ENCODE measurements at regions not wholly inside any gene's neighbourhood (a gene's known extent, or its start where the extent isn't known, plus 50 kb on each side); places are given as distances from the start of the nearest gene placed in this dataset.

DNA sequence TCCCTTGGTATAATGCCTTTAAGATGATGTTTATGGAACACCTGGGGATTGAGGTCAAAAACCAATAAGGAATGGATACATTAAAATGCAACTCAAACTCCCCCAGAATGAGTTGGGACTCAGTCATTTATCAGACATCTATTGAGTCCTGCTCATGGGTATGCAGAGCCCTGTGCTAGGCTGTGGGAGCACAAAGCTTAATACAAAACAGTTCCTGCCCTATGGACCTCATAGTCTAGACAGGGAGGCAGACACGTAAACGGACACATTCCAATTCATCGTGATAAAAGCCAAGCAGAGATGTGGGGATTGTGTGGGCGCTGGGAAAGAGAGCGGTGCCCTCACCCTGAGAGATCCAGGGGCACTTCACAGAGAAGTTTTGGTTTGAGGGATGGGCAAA, 181.7 kb downstream of the PTEN start:
- no peak for TF ChIP-seq JAZF1 (CRISPR knock-in tag; IDR thresholded peaks at IDR 0.05)
- TF ChIP-seq, protein P1, sequence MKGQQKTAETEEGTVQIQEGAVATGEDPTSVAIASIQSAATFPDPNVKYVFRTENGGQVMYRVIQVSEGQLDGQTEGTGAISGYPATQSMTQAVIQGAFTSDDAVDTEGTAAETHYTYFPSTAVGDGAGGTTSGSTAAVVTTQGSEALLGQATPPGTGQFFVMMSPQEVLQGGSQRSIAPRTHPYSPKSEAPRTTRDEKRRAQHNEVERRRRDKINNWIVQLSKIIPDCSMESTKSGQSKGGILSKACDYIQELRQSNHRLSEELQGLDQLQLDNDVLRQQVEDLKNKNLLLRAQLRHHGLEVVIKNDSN (CRISPR knock-in tag; IDR thresholded peaks at IDR 0.05): no peak
- no peak for TF ChIP-seq ZNF219 (CRISPR knock-in tag; IDR thresholded peaks at IDR 0.05; ENCODE audit: borderline replicate concordance)
- TF ChIP-seq, protein P2, sequence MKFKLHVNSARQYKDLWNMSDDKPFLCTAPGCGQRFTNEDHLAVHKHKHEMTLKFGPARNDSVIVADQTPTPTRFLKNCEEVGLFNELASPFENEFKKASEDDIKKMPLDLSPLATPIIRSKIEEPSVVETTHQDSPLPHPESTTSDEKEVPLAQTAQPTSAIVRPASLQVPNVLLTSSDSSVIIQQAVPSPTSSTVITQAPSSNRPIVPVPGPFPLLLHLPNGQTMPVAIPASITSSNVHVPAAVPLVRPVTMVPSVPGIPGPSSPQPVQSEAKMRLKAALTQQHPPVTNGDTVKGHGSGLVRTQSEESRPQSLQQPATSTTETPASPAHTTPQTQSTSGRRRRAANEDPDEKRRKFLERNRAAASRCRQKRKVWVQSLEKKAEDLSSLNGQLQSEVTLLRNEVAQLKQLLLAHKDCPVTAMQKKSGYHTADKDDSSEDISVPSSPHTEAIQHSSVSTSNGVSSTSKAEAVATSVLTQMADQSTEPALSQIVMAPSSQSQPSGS (CRISPR knock-in tag; IDR thresholded peaks at IDR 0.05; ENCODE audit: borderline replicate concordance, low read depth): no peak
- TF ChIP-seq, protein P3, sequence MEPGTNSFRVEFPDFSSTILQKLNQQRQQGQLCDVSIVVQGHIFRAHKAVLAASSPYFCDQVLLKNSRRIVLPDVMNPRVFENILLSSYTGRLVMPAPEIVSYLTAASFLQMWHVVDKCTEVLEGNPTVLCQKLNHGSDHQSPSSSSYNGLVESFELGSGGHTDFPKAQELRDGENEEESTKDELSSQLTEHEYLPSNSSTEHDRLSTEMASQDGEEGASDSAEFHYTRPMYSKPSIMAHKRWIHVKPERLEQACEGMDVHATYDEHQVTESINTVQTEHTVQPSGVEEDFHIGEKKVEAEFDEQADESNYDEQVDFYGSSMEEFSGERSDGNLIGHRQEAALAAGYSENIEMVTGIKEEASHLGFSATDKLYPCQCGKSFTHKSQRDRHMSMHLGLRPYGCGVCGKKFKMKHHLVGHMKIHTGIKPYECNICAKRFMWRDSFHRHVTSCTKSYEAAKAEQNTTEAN (CRISPR knock-in tag; IDR thresholded peaks at IDR 0.05): no peak
- no peak for ATAC-seq
- ChIA-PET CTCF (no interaction called here), POLR2A (no interaction called here)
- H3K36me3 Mint-ChIP-seq: peaks cover 8% of the 10 kb centered on the region; the same call in 1 of the 2 replicates
- peaks cover 20% of the 10 kb centered on the region for H3K9me3 Mint-ChIP-seq
- H3K4me3 Mint-ChIP-seq: no peak overlapping the region
- no peak overlapping the region for H3K27ac Mint-ChIP-seq
- DNase-seq (ENCODE audit: low spot score): no peak
- H3K4me1 Mint-ChIP-seq: peaks cover 42% of the 10 kb centered on the region
- H3K27me3 Mint-ChIP-seq (ENCODE audit: low read depth): no peaks in the 10 kb centered on the region; the same call in 1 of the 2 replicates

DNA sequence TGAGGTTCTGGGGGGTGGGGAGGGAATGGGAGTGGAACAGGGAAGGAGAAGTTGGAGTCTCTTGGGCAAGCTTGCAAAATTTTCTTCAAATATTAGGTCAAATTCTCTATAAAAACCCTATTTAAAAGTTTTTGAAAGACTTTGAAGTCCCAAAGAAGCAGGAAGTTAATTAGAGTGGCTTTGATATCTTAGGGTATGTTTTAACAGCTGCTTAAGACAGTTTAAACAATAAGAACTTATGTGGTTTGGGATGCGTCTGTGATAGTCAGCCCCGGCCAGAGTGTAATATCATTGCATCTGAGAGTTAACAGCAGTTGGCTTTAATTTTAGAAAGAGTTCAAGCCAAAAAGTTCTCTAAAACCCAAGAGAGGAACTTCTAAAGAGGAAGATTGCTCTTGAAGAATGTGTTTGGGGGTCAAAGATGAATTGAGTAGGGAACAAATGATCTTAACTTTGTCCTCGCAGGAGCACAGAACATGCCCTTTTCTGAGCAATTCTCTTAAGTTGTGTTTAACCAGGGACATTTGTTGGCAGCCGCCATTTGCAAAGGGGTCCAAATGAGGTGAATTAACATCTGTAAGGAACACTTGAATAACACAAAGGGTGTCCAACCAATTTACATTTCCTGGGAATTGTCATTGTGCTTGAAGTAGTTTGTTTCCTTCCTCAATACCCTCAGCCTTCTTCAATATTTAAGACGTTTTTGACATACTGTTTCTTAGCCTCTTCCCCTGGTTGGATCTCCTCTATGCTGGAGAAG, 182.4 kb downstream of the PTEN start:
- POLR2A ChIA-PET: no interaction called here

DNA sequence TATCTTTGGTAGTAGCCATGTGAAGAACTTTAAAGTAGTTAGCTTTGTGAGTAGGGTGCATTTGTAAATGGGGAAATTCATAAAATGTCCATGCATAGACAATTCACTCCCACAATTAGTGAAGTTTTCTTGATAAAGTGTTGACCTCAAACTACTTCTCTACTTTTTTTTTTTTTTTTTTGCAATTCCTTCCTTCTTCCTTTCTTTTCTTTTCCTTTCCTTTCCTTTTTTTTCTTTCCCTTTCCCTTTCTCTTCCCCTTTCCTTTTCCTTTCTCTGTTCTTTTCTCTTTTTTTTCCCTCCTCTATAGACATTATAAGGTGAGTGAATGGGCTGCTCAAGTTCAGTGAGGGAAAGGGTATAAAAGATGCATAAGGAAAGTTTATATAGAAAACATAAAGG, 184.2 kb downstream of the PTEN start:
- DNase-seq (ENCODE audit: low spot score) (no peak), ATAC-seq (no peak)
- POLR2A ChIA-PET: no interaction called here
- Mint-ChIP-seq H3K4me1 (peaks cover 37% of the 10 kb centered on the region), H3K27me3 (ENCODE audit: low read depth) (no peaks in the 10 kb centered on the region; the same call in 1 of the 2 replicates), H3K27ac (0 out of 2 replicates have a peak overlapping the region, but pooled peaks have one; percentile 7), H3K4me3 (no peak overlapping the region), H3K9me3 (peaks cover 20% of the 10 kb centered on the region), H3K36me3 (peaks cover 8% of the 10 kb centered on the region; the same call in 1 of the 2 replicates)
- CTCF ChIA-PET: no interaction called here
- TF ChIP-seq RORB (CRISPR knock-in tag; IDR thresholded peaks at IDR 0.05) (no peak), PRRX2 (CRISPR knock-in tag; IDR thresholded peaks at IDR 0.05) (no peak), TEAD1 (CRISPR knock-in tag; IDR thresholded peaks at IDR 0.05) (no peak), ZNF317 (CRISPR knock-in tag; IDR thresholded peaks at IDR 0.05; ENCODE audit: borderline replicate concordance, low read depth) (no peak), ZBTB21 (CRISPR knock-in tag; IDR thresholded peaks at IDR 0.05; ENCODE audit: borderline replicate concordance) (no peak)
- TF ChIP-seq, protein P4, sequence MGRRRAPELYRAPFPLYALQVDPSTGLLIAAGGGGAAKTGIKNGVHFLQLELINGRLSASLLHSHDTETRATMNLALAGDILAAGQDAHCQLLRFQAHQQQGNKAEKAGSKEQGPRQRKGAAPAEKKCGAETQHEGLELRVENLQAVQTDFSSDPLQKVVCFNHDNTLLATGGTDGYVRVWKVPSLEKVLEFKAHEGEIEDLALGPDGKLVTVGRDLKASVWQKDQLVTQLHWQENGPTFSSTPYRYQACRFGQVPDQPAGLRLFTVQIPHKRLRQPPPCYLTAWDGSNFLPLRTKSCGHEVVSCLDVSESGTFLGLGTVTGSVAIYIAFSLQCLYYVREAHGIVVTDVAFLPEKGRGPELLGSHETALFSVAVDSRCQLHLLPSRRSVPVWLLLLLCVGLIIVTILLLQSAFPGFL (CRISPR knock-in tag; IDR thresholded peaks at IDR 0.05; ENCODE audit: borderline replicate concordance): no peak
- TF ChIP-seq, protein P5, sequence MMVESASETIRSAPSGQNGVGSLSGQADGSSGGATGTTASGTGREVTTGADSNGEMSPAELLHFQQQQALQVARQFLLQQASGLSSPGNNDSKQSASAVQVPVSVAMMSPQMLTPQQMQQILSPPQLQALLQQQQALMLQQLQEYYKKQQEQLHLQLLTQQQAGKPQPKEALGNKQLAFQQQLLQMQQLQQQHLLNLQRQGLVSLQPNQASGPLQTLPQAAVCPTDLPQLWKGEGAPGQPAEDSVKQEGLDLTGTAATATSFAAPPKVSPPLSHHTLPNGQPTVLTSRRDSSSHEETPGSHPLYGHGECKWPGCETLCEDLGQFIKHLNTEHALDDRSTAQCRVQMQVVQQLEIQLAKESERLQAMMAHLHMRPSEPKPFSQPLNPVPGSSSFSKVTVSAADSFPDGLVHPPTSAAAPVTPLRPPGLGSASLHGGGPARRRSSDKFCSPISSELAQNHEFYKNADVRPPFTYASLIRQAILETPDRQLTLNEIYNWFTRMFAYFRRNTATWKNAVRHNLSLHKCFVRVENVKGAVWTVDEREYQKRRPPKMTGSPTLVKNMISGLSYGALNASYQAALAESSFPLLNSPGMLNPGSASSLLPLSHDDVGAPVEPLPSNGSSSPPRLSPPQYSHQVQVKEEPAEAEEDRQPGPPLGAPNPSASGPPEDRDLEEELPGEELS (CRISPR knock-in tag; IDR thresholded peaks at IDR 0.05): no peak

More for the DNA sequence above, 182.4 kb downstream of the PTEN start:
- TF ChIP-seq, protein P6, sequence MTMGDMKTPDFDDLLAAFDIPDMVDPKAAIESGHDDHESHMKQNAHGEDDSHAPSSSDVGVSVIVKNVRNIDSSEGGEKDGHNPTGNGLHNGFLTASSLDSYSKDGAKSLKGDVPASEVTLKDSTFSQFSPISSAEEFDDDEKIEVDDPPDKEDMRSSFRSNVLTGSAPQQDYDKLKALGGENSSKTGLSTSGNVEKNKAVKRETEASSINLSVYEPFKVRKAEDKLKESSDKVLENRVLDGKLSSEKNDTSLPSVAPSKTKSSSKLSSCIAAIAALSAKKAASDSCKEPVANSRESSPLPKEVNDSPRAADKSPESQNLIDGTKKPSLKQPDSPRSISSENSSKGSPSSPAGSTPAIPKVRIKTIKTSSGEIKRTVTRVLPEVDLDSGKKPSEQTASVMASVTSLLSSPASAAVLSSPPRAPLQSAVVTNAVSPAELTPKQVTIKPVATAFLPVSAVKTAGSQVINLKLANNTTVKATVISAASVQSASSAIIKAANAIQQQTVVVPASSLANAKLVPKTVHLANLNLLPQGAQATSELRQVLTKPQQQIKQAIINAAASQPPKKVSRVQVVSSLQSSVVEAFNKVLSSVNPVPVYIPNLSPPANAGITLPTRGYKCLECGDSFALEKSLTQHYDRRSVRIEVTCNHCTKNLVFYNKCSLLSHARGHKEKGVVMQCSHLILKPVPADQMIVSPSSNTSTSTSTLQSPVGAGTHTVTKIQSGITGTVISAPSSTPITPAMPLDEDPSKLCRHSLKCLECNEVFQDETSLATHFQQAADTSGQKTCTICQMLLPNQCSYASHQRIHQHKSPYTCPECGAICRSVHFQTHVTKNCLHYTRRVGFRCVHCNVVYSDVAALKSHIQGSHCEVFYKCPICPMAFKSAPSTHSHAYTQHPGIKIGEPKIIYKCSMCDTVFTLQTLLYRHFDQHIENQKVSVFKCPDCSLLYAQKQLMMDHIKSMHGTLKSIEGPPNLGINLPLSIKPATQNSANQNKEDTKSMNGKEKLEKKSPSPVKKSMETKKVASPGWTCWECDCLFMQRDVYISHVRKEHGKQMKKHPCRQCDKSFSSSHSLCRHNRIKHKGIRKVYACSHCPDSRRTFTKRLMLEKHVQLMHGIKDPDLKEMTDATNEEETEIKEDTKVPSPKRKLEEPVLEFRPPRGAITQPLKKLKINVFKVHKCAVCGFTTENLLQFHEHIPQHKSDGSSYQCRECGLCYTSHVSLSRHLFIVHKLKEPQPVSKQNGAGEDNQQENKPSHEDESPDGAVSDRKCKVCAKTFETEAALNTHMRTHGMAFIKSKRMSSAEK (CRISPR knock-in tag; IDR thresholded peaks at IDR 0.05; ENCODE audit: borderline replicate concordance): no peak
- TF ChIP-seq SP1 (CRISPR knock-in tag; conservative IDR thresholded peaks at IDR 0.05) (no peak), EMX1 (CRISPR knock-in tag; IDR thresholded peaks at IDR 0.05) (no peak), MXD4 (CRISPR knock-in tag; IDR thresholded peaks at IDR 0.05; ENCODE audit: borderline replicate concordance) (no peak), PRRX2 (CRISPR knock-in tag; IDR thresholded peaks at IDR 0.05) (no peak), TP53 (CRISPR knock-in tag; IDR thresholded peaks at IDR 0.05) (no peak), ZNF416 (CRISPR knock-in tag; IDR thresholded peaks at IDR 0.05) (no peak)
- TF ChIP-seq, protein P7, sequence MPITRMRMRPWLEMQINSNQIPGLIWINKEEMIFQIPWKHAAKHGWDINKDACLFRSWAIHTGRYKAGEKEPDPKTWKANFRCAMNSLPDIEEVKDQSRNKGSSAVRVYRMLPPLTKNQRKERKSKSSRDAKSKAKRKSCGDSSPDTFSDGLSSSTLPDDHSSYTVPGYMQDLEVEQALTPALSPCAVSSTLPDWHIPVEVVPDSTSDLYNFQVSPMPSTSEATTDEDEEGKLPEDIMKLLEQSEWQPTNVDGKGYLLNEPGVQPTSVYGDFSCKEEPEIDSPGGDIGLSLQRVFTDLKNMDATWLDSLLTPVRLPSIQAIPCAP (CRISPR knock-in tag; IDR thresholded peaks at IDR 0.05): no peak
- ATAC-seq (peak; percentile 45), DNase-seq (ENCODE audit: low spot score) (no peak)
- H3K9me3 Mint-ChIP-seq: peaks cover 20% of the 10 kb centered on the region
- H3K4me3 Mint-ChIP-seq: no peak overlapping the region
- peaks cover 42% of the 10 kb centered on the region for H3K4me1 Mint-ChIP-seq
- H3K27me3 Mint-ChIP-seq (ENCODE audit: low read depth): no peaks in the 10 kb centered on the region; the same call in 1 of the 2 replicates
- CTCF ChIA-PET: no interaction called here
- H3K36me3 Mint-ChIP-seq: peaks cover 8% of the 10 kb centered on the region; the same call in 1 of the 2 replicates
- H3K27ac Mint-ChIP-seq: peak overlapping the region; percentile 42; the same call in 1 of the 2 replicates
